ENCODE measurements at regions not wholly inside any gene's neighbourhood (a gene's known extent, or its start where the extent isn't known, plus 50 kb on each side); places are given as distances from the start of the nearest gene placed in this dataset.

DNA sequence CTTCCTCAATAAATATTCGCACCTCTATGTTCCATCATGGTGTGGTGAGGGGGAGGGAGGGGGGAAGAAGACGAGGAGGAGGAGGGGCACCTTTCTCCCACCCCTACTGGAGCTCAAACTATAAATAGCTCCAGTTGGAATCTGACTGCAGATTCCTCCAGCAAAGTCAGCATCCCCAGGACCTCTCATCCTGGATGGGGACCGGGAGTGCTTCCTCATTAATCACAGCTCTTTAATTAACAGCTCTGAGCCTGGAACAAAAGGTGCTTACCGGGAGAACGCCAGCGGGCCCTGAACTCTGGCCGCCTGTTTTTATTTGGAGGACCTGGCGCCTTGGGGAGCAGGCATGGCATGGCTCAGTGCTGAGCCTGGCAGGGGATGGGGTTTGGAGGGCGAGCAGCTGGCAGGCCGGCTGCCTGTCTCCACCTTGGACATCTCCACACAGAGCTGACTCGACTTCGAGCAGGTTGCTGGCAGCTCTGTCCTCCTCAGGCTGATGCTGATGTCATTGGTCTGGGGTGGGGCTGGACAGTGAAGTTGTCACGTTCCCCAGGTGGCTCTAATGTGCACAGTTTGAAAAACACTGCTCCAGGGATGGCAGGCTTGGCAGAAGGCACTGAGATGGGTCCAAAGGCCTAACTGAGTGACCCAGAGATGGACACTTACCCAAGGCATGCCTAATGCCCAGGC, 180.4 kb downstream of the DHX35 start:
- Histone ChIP-seq H3K9ac (replicated peaks; ENCODE audit: extremely low read depth, insufficient read depth, low read length) (no peak overlapping the region), H2AFZ (ENCODE audit: low read depth, low read length) (no peak overlapping the region), H3K4me3 (replicated peaks in 1 of 3; ENCODE audit: insufficient read depth in 1 of 3, low read depth in 1 of 3, low read length in 3 of 3) (no peak overlapping the region), H3K4me1 (ENCODE audit: control insufficient read depth, extremely low read depth, insufficient read depth, low read length) (no peaks in the 10 kb centered on the region), H3K4me2 (ENCODE audit: insufficient read depth, low read length) (no peak overlapping the region), H3K36me3 (ENCODE audit: control insufficient read depth in 2 of 2, extremely low read depth in 1 of 2, insufficient read depth in 2 of 2, low read length in 2 of 2) (no peaks in the 10 kb centered on the region), H3K9me3 (replicated peaks; ENCODE audit: control insufficient read depth, insufficient read depth, low read length) (no peaks in the 10 kb centered on the region), H4K20me1 (replicated peaks; ENCODE audit: control insufficient read depth, extremely low read depth, insufficient read depth, low read length) (no peaks in the 10 kb centered on the region), H3K9me1 (replicated peaks; ENCODE audit: control insufficient read depth, extremely low read depth, insufficient read depth, low read length) (no peaks in the 10 kb centered on the region), H3K27me3 (ENCODE audit: control insufficient read depth in 2 of 2, insufficient read depth in 2 of 2, low read length in 2 of 2) (no peaks in the 10 kb centered on the region), H3K27ac (ENCODE audit: insufficient read depth, low read depth, low read length) (no peak overlapping the region), H3K79me2 (ENCODE audit: control insufficient read depth, insufficient read depth, low read length) (no peaks in the 10 kb centered on the region)
- CTCF ChIA-PET: no interaction called here
- DNase-seq (ENCODE audit: low read depth, low spot score) (no peak), FAIRE-seq (no peak)
- intact Hi-C loops (cut with micrococcal nuclease) (no loop called here), dilution Hi-C loops (cut with MboI; ENCODE audit: extremely low pct_ligation_motif_present, low sequenced_read_pairs) (no loop called here)
- no TSS peak for BruUV-seq (replicated peaks)
- POLR2A ChIA-PET: no interaction called here
- TF ChIP-seq FOS (IDR thresholded peaks at IDR 0.05; ENCODE audit: borderline replicate concordance, insufficient read depth, low read length): no peak
- TF ChIP-seq, protein P1, sequence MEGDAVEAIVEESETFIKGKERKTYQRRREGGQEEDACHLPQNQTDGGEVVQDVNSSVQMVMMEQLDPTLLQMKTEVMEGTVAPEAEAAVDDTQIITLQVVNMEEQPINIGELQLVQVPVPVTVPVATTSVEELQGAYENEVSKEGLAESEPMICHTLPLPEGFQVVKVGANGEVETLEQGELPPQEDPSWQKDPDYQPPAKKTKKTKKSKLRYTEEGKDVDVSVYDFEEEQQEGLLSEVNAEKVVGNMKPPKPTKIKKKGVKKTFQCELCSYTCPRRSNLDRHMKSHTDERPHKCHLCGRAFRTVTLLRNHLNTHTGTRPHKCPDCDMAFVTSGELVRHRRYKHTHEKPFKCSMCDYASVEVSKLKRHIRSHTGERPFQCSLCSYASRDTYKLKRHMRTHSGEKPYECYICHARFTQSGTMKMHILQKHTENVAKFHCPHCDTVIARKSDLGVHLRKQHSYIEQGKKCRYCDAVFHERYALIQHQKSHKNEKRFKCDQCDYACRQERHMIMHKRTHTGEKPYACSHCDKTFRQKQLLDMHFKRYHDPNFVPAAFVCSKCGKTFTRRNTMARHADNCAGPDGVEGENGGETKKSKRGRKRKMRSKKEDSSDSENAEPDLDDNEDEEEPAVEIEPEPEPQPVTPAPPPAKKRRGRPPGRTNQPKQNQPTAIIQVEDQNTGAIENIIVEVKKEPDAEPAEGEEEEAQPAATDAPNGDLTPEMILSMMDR (IDR thresholded peaks at IDR 0.05; ENCODE audit: extremely low read depth in 1 of 2, insufficient read depth in 1 of 2, low read depth in 1 of 2, low read length in 2 of 2): no peak
- no peak for TF ChIP-seq POLR2A (IDR thresholded peaks at IDR 0.05; ENCODE audit: low read depth, low read length)
- no peak for TF ChIP-seq EZH2 (IDR thresholded peaks at IDR 0.05; ENCODE audit: borderline replicate concordance, low read depth, low read length, severe bottlenecking)
- TF ChIP-seq MAX (IDR thresholded peaks at IDR 0.05; ENCODE audit: insufficient read depth, insufficient read length): no peak
- no peak for TF ChIP-seq GATA2 (IDR thresholded peaks at IDR 0.05; ENCODE audit: insufficient read depth, insufficient read length, low read depth, low read length)
- TF ChIP-seq JUN (IDR thresholded peaks at IDR 0.05; ENCODE audit: borderline replicate concordance, insufficient read depth, insufficient read length, low read depth): no peak
- no peak for TF ChIP-seq MYC (IDR thresholded peaks at IDR 0.05; ENCODE audit: low read depth, low read length)
- TF ChIP-seq POLR2AphosphoS5 (IDR thresholded peaks at IDR 0.05; ENCODE audit: insufficient read depth, low read depth, low read length): no peak
